H7 (cell line): ENCODE measurements at regions not wholly inside any gene's neighbourhood (a gene's known extent, or its start where the extent isn't known, plus 50 kb on each side); places are given as distances from the start of the nearest gene placed in this dataset.
"Not testable (repeated sequence)": the region's sequence is repeated elsewhere in the genome, so short reads cannot be mapped to it uniquely, and the experiment has no call there.

Experiments
- DNase-seq: peaks from one replicate; pipeline ENCODE4 v3.0.0; 2012
- H3K27me3 ChIP-seq: 2 replicates; pipeline ENCODE4 v1.6.0; 2011; ENCODE audit warnings: mild to moderate bottlenecking, low read length; ENCODE audit not compliant: control insufficient read depth, insufficient read depth
- H3K36me3 ChIP-seq: replicated peaks from 2 replicates; pipeline ENCODE4 v1.5.1; 2011; ENCODE audit warnings: low read length; ENCODE audit not compliant: control insufficient read depth, insufficient read depth
- H3K4me3 ChIP-seq: 2 replicates; pipeline ENCODE4 v1.5.1; 2011; ENCODE audit warnings: low read depth, mild to moderate bottlenecking, control low read depth, low read length, moderate library complexity; ENCODE audit not compliant: insufficient read depth

- H3K36me3 ChIP-seq, DNase-seq, H3K4me3 ChIP-seq, H3K27me3 ChIP-seq: not testable (repeated sequence)
Observed at GRCh38 chr5:177941386-177941785, 54.7 kb downstream of the PROP1 start.

GRCh38 chr5:177939246-177940171, 56.5 kb downstream of the PROP1 start:
- not testable (repeated sequence) for H3K36me3 ChIP-seq, H3K27me3 ChIP-seq
- DNase-seq, result peak; percentile 43
- H3K4me3 ChIP-seq, result peak overlapping the region; percentile 10; the same call in 1 of the 2 replicates

- not testable (repeated sequence) for H3K27me3 ChIP-seq, H3K4me3 ChIP-seq, H3K36me3 ChIP-seq
- DNase-seq, result peak; percentile 25
Observed at GRCh38 chr5:177938767-177939166, 57.3 kb downstream of the PROP1 start.

- not testable (repeated sequence) for H3K4me3 ChIP-seq, DNase-seq, H3K27me3 ChIP-seq, H3K36me3 ChIP-seq
Observed at GRCh38 chr5:177934233-177934632, 61.8 kb downstream of the PROP1 start.

GRCh38 chr5:177930269-177931022, 65.6 kb downstream of the PROP1 start:
- not testable (repeated sequence) for H3K4me3 ChIP-seq, H3K27me3 ChIP-seq, H3K36me3 ChIP-seq
- DNase-seq, result peak; percentile 10

GRCh38 chr5:177929618-177930017, 66.4 kb downstream of the PROP1 start:
- H3K27me3 ChIP-seq, H3K36me3 ChIP-seq, H3K4me3 ChIP-seq: not testable (repeated sequence)
- peak; percentile 6 for DNase-seq

GRCh38 chr5:177927500-177927899, 68.5 kb downstream of the PROP1 start:
- H3K4me3 ChIP-seq, DNase-seq, H3K36me3 ChIP-seq, H3K27me3 ChIP-seq: not testable (repeated sequence)

GRCh38 chr5:177924577-177924976, 71.5 kb downstream of the PROP1 start:
- H3K4me3 ChIP-seq, H3K27me3 ChIP-seq, DNase-seq, H3K36me3 ChIP-seq: not testable (repeated sequence)

- not testable (repeated sequence) for DNase-seq
Observed at GRCh38 chr5:177923837-177924236, 72.2 kb downstream of the PROP1 start.

GRCh38 chr5:177923189-177923588, 72.9 kb downstream of the PROP1 start:
- DNase-seq, H3K4me3 ChIP-seq, H3K27me3 ChIP-seq, H3K36me3 ChIP-seq: not testable (repeated sequence)

More at GRCh38 chr5:177923837-177924236, 72.2 kb downstream of the PROP1 start:
- H3K36me3 ChIP-seq, H3K4me3 ChIP-seq, H3K27me3 ChIP-seq: not testable (repeated sequence)

GRCh38 chr5:177909261-177909660, 86.8 kb downstream of the PROP1 start:
- H3K27me3 ChIP-seq, DNase-seq, H3K36me3 ChIP-seq, H3K4me3 ChIP-seq: not testable (repeated sequence)

- H3K36me3 ChIP-seq, H3K4me3 ChIP-seq, H3K27me3 ChIP-seq, DNase-seq: not testable (repeated sequence)
Observed at GRCh38 chr5:177902806-177903205, 93.2 kb downstream of the PROP1 start.

- H3K4me3 ChIP-seq, DNase-seq, H3K36me3 ChIP-seq, H3K27me3 ChIP-seq: not testable (repeated sequence)
Observed at GRCh38 chr5:177900066-177900465, 96.0 kb downstream of the PROP1 start.

GRCh38 chr5:177894681-177895453, 101.2 kb downstream of the PROP1 start:
- H3K36me3 ChIP-seq, DNase-seq, H3K27me3 ChIP-seq: not testable (repeated sequence)

More at GRCh38 chr5:177894681-177895453, 101.2 kb downstream of the PROP1 start:
- not testable (repeated sequence) for H3K4me3 ChIP-seq
